HUES6 (cell line): ENCODE measurements at regions not wholly inside any gene's neighbourhood (a gene's known extent, or its start where the extent isn't known, plus 50 kb on each side); places are given as distances from the start of the nearest gene placed in this dataset.

Experiments
- H3K27ac ChIP-seq: 2 replicates; pipeline ENCODE4 v1.7.0; 2013; ENCODE audit warnings: low read depth, mild to moderate bottlenecking, low read length, inconsistent platforms
- H3K27me3 ChIP-seq: 2 replicates; pipeline ENCODE4 v1.6.1; 2013; ENCODE audit warnings: low read length; ENCODE audit not compliant: control insufficient read depth, insufficient read depth
- H3K36me3 ChIP-seq: 2 replicates; pipeline ENCODE4 v1.6.1; 2013; ENCODE audit warnings: low read length; ENCODE audit not compliant: control insufficient read depth, insufficient read depth
- H3K4me1 ChIP-seq: 2 replicates; pipeline ENCODE4 v1.6.1; 2013; ENCODE audit warnings: low read length; ENCODE audit not compliant: control insufficient read depth, insufficient read depth
- H3K4me3 ChIP-seq: 2 replicates; pipeline ENCODE4 v1.5.1; 2013; ENCODE audit warnings: low read depth, low read length
- H3K9ac ChIP-seq: one replicate; pipeline ENCODE4 v1.6.1; 2013; ENCODE audit warnings: mild to moderate bottlenecking, low read length
- H3K9me3 ChIP-seq: 2 replicates; pipeline ENCODE4 v1.6.1; 2013; ENCODE audit warnings: low read depth, low read length; ENCODE audit not compliant: control insufficient read depth, insufficient read depth

GRCh38 chr22:27128461-27129085 is 471.2 kb downstream of the MIAT start:
- Histone ChIP-seq H3K9ac (no peak overlapping the region), H3K4me1 (no peaks in the 10 kb centered on the region), H3K36me3 (no peaks in the 10 kb centered on the region), H3K27ac (no peak overlapping the region), H3K4me3 (no peak overlapping the region), H3K27me3 (no peaks in the 10 kb centered on the region), H3K9me3 (no peaks in the 10 kb centered on the region)

DNA sequence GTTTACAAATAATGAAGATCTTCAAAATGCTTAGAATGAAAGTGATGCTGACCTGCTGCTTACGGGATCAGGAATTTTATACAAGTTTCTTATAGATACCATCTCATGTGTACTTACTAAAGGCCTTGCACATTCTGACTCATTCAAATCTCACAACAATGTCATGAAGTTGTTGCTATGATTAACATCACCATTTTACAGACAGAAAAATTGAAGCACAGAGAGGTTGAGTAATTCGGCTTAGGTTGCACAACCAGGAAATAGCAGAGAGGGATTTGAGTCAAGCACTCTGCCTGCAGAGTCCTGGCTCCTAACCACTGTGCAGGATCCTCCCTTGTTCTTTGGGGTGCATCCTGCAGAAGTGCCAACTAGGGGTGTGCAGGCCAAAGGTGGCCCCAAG is 471.9 kb downstream of the MIAT start:
- no peaks in the 10 kb centered on the region for H3K27me3 ChIP-seq
- no peak overlapping the region for H3K4me3 ChIP-seq
- H3K9me3 ChIP-seq, result no peaks in the 10 kb centered on the region
- no peaks in the 10 kb centered on the region for H3K36me3 ChIP-seq
- peaks cover 5% of the 10 kb centered on the region; the same call in 1 of the 2 replicates for H3K4me1 ChIP-seq
- no peak overlapping the region for H3K9ac ChIP-seq
- H3K27ac ChIP-seq, result no peak overlapping the region

GRCh38 chr22:27130906-27131305 is 473.5 kb downstream of the MIAT start:
- Histone ChIP-seq H3K36me3 (no peaks in the 10 kb centered on the region), H3K4me1 (peaks cover 6% of the 10 kb centered on the region; the same call in 1 of the 2 replicates), H3K27me3 (no peaks in the 10 kb centered on the region), H3K4me3 (no peak overlapping the region), H3K27ac (no peak overlapping the region), H3K9me3 (no peaks in the 10 kb centered on the region), H3K9ac (no peak overlapping the region)

DNA sequence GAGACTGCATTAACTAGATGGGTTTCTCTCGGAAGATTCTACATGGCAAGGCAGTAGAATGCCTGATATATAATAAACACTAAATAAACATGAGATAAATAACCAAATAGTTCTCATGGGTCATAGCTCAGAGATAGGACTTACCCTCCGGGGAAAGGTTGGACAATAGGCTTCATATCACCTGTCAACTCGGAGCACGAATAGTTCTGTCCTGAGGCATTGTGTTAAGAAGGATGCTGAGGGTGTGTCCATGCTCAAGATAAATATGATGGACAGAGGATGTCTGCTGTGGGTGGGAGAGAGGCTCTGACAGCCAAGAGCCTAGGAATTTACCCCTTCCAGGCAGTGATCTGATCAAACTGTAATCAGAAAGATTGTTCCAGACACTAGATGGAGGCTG is 474.0 kb downstream of the MIAT start:
- no peak overlapping the region for H3K4me3 ChIP-seq
- no peaks in the 10 kb centered on the region for H3K36me3 ChIP-seq
- H3K9me3 ChIP-seq, result no peaks in the 10 kb centered on the region
- no peak overlapping the region for H3K27ac ChIP-seq
- H3K4me1 ChIP-seq, result peaks cover 6% of the 10 kb centered on the region; the same call in 1 of the 2 replicates
- H3K27me3 ChIP-seq, result no peaks in the 10 kb centered on the region
- no peak overlapping the region for H3K9ac ChIP-seq

- Histone ChIP-seq H3K9ac (no peak overlapping the region), H3K4me3 (no peak overlapping the region), H3K36me3 (no peaks in the 10 kb centered on the region), H3K4me1 (peaks cover 6% of the 10 kb centered on the region; the same call in 1 of the 2 replicates), H3K27ac (no peak overlapping the region), H3K27me3 (no peaks in the 10 kb centered on the region), H3K9me3 (peaks cover 6% of the 10 kb centered on the region)
These were observed 475.0 kb downstream of the MIAT start for GRCh38 chr22:27132400-27132799.

GRCh38 chr22:27133019-27133431 is 475.6 kb downstream of the MIAT start:
- Histone ChIP-seq H3K9me3 (peaks cover 6% of the 10 kb centered on the region), H3K9ac (no peak overlapping the region), H3K27me3 (no peaks in the 10 kb centered on the region), H3K27ac (no peak overlapping the region), H3K4me1 (peaks cover 6% of the 10 kb centered on the region; the same call in 1 of the 2 replicates), H3K36me3 (no peaks in the 10 kb centered on the region), H3K4me3 (no peak overlapping the region)

DNA sequence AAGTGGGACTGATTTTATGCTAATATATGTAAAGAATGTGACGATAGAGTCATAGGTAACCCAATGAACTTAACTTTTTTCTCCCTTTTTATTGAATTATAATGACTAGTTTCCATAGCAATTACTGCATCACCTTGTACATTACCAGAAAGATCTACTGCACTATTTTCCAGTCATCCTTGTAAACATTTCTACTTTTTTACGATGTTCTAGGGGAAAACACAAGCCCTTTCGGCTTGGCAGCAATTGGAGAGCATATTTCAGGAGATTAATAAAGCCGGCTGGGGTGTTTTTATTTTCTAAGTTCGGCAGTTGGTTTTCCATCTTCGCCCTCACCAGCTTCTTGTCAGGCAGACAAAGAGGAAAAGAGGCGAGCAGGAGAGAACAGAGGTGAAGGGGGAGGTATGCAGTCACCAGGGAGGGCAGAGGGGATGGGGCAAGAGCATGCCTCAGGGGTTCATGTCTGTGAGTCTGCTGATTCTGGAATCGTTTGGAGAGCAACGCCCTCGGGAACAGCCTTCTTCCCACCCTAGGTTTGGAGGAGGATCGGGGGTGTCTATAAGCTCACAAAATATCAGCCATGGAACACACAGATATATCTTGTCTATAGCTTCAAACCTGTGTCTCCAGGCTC is 476.4 kb downstream of the MIAT start:
- Histone ChIP-seq H3K36me3 (no peaks in the 10 kb centered on the region), H3K27me3 (no peaks in the 10 kb centered on the region), H3K4me1 (peaks cover 6% of the 10 kb centered on the region; the same call in 1 of the 2 replicates), H3K27ac (no peak overlapping the region), H3K9me3 (peaks cover 6% of the 10 kb centered on the region), H3K9ac (no peak overlapping the region), H3K4me3 (no peak overlapping the region)

DNA sequence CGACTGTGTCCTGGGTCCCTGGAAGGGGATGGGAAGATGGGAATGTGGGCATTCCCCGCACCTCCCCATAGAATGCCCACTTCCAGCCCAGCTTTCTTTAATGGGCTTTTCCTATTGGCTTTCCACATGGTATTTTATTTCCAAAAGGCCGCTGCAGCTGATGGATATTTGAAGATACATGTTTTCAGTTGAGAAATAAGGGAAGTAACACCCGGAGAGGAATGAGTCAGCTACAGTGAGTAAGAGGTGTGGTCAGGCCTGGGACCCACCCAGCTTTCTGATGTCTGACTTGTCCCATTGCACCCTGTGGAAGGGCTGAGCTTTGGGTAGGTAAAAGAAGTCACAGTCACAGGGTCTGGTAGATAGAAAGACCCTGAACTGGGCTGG is 476.9 kb downstream of the MIAT start:
- Histone ChIP-seq H3K4me1 (peaks cover 6% of the 10 kb centered on the region; the same call in 1 of the 2 replicates), H3K27me3 (no peaks in the 10 kb centered on the region), H3K27ac (no peak overlapping the region), H3K9ac (no peak overlapping the region), H3K36me3 (no peaks in the 10 kb centered on the region), H3K4me3 (no peak overlapping the region), H3K9me3 (peaks cover 6% of the 10 kb centered on the region)

DNA sequence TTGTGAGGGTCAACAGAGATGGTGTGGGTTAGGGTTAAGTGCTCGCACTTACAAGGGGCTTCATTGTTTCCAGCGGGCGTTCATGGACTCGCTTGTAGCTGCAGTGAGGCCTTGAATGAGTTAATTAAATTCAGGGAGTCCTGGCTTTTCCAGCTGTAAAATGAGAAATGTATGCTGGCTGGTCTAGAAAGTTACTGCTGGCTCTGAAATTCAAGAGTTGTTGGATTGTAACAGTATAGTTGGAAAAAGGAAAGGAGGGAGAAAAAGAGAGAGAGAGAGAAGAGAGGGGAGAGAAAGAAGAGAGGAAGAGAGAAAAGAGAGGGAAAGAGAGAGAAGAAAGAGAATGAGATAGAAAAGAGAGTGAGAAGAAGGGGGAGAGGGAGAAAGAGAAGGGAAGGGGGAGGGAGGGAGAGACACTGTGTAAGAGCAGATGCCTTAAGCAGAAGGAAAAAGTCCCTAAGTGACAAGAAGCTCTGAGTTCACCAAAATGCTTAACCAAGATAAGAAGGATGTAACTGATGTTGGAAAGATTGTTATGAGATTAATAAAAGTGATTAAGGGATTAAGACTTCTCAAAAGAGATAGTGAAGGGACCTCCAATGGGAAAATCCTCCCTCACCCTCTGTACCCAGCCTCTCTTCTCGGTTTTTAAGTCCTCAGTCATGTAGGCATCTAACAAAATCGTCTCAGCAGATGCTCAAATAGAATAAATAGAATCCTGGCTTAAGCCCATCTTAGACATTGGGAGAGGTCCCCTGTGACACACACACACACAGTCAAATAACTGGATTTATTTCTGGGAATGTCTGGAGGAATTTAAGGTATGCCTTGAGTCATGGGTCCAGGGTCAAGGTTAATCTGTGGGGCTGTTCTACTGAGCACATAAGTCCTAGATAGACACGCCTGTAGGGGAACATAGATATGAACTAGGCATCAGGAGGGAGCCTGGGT is 477.9 kb downstream of the MIAT start:
- peaks cover 6% of the 10 kb centered on the region; the same call in 1 of the 2 replicates for H3K4me1 ChIP-seq
- no peak overlapping the region for H3K27ac ChIP-seq
- H3K27me3 ChIP-seq, result no peaks in the 10 kb centered on the region
- H3K9me3 ChIP-seq, result peaks cover 6% of the 10 kb centered on the region
- no peak overlapping the region for H3K4me3 ChIP-seq
- no peak overlapping the region for H3K9ac ChIP-seq
- no peaks in the 10 kb centered on the region for H3K36me3 ChIP-seq

GRCh38 chr22:27136596-27136995 is 479.2 kb downstream of the MIAT start:
- Histone ChIP-seq H3K27me3 (no peaks in the 10 kb centered on the region), H3K9ac (no peak overlapping the region), H3K9me3 (peaks cover 6% of the 10 kb centered on the region), H3K27ac (no peak overlapping the region), H3K4me1 (peaks cover 6% of the 10 kb centered on the region; the same call in 1 of the 2 replicates), H3K4me3 (no peak overlapping the region), H3K36me3 (no peaks in the 10 kb centered on the region)
